Esophagus (tissue), 2 donors: ENCODE measurements at regions not wholly inside any gene's neighbourhood (a gene's known extent, or its start where the extent isn't known, plus 50 kb on each side); places are given as distances from the start of the nearest gene placed in this dataset.

Experiments used
- H3K27ac ChIP-seq, 2 donors: one replicate each; pipeline ENCODE4 v1.5.1; 2013; ENCODE audit warnings: low read depth in 2 of 2, mild to moderate bottlenecking in 2 of 2, inconsistent platforms in 1 of 2, low read length in 1 of 2, moderate library complexity in 1 of 2
- H3K27me3 ChIP-seq, 2 donors: one replicate each; pipeline ENCODE4 v1.6.1; 2013; ENCODE audit warnings: low read length in 2 of 2, control low read depth in 1 of 2, mild to moderate bottlenecking in 1 of 2; ENCODE audit not compliant: insufficient read depth in 2 of 2, control insufficient read depth in 1 of 2
- H3K36me3 ChIP-seq, 2 donors: one replicate each; pipeline ENCODE4 v1.6.1; 2013; ENCODE audit warnings: low read length in 1 of 2; ENCODE audit not compliant: control insufficient read depth in 2 of 2, insufficient read depth in 2 of 2
- H3K4me1 ChIP-seq, 2 donors: one replicate each; pipeline ENCODE4 v1.6.1; 2013; ENCODE audit warnings: low read length in 1 of 2; ENCODE audit not compliant: control insufficient read depth in 2 of 2, insufficient read depth in 2 of 2
- H3K4me3 ChIP-seq, 2 donors: one replicate each; pipeline ENCODE4 v1.5.1; 2013; ENCODE audit warnings: low read length in 2 of 2, mild to moderate bottlenecking in 2 of 2, low read depth in 1 of 2, moderate library complexity in 1 of 2
- H3K9me3 ChIP-seq, 2 donors: one replicate each; pipeline ENCODE4 v1.6.1; 2013; ENCODE audit warnings: mild to moderate bottlenecking in 2 of 2, low read depth in 1 of 2, low read length in 1 of 2, moderate library complexity in 1 of 2; ENCODE audit not compliant: control insufficient read depth in 2 of 2, insufficient read depth in 1 of 2
- WGBS, 2 donors: extraction: QIAGEN DNeasy Blood & Tissue Kit; methylation state at CpG; one replicate each; pipeline ENCODE4 v1.1.7; 2013; 5-methylcytosine and 5-hydroxymethylcytosine counted together
- donor health status: healthy with polysubstance abuse.
- donor health status: Bipolar disorder and iron deficiency.

DNA sequence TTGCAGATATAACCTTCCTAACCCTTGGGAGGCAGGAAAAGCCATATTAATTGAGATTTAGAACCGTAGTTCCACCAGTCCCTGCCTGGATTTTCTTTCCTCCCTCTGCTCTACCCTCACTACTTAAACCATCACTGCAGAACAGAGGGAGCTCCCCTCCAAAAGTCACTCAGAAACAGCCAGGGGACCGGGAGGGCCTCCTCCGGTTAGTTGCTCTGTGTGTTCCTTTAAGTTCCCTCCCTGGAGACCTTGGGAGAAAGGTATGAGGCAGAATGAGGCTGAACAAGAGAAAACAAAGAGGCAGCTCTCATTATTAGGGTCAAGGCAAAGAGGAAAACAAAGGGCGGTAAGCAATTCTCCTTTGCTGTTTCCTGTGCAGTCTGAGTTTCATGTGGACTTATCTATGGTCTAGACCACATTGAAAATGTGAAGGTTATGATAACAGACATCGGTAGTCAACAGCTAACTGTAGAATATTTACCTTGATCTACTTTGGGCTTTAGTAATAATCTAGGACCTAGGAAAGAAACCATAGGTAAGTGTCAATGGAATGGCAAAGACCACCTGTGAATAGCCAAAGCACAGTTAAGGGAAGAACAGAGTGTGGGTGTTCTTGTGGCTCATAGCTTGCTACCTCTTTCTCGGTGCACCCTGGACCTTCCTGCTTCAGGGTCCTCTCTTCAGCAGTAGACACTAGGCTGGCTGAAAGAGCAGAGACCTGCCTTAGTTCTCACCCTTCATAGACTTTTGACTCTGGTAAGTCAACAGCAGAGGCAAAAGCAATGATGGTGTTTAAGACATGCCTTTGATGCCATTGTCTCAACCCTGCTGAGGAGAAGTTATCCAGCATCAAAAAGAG is 250.9 kb upstream of the CITED2 start:
- Histone ChIP-seq H3K4me1 (no peaks in the 10 kb centered on the region), H3K27me3 (no peaks in the 10 kb centered on the region), H3K36me3 (no peaks in the 10 kb centered on the region), H3K27ac (no peak overlapping the region), H3K4me3 (no peak overlapping the region), H3K9me3 (no peaks in the 10 kb centered on the region)
- WGBS, 2 donors: 82 to 84% methylated on average over 6 of the region's 6 CpGs

DNA sequence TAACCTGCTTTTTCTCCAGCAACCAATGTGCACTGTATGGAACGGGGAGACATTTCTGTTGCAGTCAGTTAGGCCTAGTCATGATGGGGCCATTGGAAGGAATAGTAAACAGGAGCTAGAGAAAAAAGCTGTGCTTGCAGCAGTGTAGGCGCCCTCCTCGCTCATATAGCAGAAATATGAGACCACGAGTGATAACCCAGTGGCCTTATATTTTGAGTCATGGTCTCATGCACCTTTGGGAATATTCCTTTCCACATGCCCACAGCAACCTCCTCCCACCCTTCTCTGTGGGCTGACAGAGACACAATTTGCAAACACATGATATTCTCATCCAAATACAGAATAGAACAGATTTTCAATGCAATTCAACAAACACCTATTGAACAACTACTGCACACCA is 248.9 kb upstream of the CITED2 start:
- Histone ChIP-seq H3K4me1 (no peaks in the 10 kb centered on the region), H3K9me3 (no peaks in the 10 kb centered on the region), H3K27me3 (no peaks in the 10 kb centered on the region), H3K36me3 (no peaks in the 10 kb centered on the region), H3K27ac (no peak overlapping the region), H3K4me3 (no peak overlapping the region)
- 95 to 96% methylated on average over 4 of the region's 4 CpGs for WGBS, 2 donors

GRCh38 chr6:139613496-139613895 is 239.0 kb upstream of the CITED2 start:
- no peaks in the 10 kb centered on the region for H3K27me3 ChIP-seq
- 79 to 89% methylated on average over 1 of the region's 1 CpG for WGBS, 2 donors
- H3K36me3 ChIP-seq: no peaks in the 10 kb centered on the region
- no peak overlapping the region for H3K4me3 ChIP-seq
- no peaks in the 10 kb centered on the region for H3K4me1 ChIP-seq
- H3K9me3 ChIP-seq: no peaks in the 10 kb centered on the region
- H3K27ac ChIP-seq: no peak overlapping the region

GRCh38 chr6:139612135-139612465 is 237.7 kb upstream of the CITED2 start:
- Histone ChIP-seq H3K4me3 (no peak overlapping the region), H3K36me3 (no peaks in the 10 kb centered on the region), H3K27ac (no peak overlapping the region), H3K4me1 (no peaks in the 10 kb centered on the region), H3K27me3 (no peaks in the 10 kb centered on the region), H3K9me3 (no peaks in the 10 kb centered on the region)

GRCh38 chr6:139611327-139612134 is 237.1 kb upstream of the CITED2 start:
- H3K4me1 ChIP-seq: no peaks in the 10 kb centered on the region
- H3K36me3 ChIP-seq: no peaks in the 10 kb centered on the region
- H3K27me3 ChIP-seq: no peaks in the 10 kb centered on the region
- H3K4me3 ChIP-seq: no peak overlapping the region
- WGBS, 2 donors: 77 to 83% methylated on average over 8 of the region's 8 CpGs
- H3K27ac ChIP-seq: no peak overlapping the region
- no peaks in the 10 kb centered on the region for H3K9me3 ChIP-seq

DNA sequence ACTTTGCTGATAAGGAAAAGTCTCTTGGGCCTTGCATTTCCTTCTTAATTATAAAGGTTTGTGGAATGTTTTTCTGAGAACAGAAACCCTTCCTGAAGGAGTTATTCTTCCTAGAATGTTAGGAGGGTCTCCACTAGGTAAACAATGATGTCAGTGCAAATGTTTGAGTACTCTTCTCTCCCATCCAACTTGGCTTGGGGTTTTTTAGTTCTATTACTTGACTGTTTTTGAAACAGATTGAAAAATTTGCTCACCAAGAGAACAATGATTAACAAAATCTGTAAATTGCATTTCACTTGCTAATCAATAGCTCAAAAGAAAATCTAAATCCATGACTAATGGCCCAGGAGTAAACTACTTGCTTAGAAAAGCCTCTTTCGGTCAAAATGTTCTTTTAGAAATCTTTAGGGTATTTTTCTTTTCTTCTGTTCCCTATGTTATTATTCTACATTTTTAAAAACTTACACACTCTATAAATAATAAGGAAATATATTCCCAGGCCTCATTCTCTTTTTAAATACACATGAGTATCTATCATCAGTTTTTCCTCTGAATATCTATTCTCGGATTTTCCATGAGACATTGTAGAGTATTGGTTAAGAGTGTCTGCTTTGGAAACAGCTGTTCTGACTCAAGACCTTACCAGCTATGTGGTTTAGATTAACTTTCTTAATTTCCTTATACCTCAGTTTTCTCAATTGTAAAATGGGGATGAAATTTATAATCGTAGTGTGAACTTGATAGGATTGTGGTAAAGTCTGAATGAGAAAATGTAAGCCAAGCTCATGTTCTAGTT is 234.2 kb upstream of the CITED2 start:
- H3K36me3 ChIP-seq: no peaks in the 10 kb centered on the region
- 82 to 85% methylated on average over 3 of the region's 3 CpGs for WGBS, 2 donors
- no peaks in the 10 kb centered on the region for H3K4me1 ChIP-seq
- H3K27me3 ChIP-seq: no peaks in the 10 kb centered on the region
- no peak overlapping the region for H3K4me3 ChIP-seq
- no peak overlapping the region for H3K27ac ChIP-seq
- H3K9me3 ChIP-seq: no peaks in the 10 kb centered on the region

DNA sequence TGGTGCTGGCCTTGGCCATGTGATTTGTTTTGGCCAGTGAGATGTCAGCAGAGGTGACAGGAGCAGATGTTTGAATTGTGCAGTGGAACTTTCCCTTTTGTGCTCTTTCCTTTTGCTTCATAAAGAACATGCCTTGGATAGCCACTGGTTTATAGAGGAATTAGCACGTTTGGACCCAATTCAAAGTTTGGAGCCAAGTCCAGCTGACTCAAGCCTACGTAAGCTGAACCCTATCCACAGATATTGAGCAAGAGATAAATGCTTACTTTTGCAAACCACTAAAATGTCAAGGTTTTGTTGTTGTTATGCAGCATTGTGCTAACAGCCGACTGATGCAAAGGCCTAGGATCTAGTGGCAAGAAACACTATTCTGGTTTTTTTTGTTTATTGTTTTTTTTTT is 230.9 kb upstream of the CITED2 start:
- Histone ChIP-seq H3K9me3 (no peaks in the 10 kb centered on the region), H3K27me3 (no peaks in the 10 kb centered on the region), H3K4me1 (no peaks in the 10 kb centered on the region), H3K4me3 (no peak overlapping the region), H3K36me3 (no peaks in the 10 kb centered on the region), H3K27ac (no peak overlapping the region)
- WGBS, 2 donors: 57 to 67% methylated on average over 3 of the region's 3 CpGs

DNA sequence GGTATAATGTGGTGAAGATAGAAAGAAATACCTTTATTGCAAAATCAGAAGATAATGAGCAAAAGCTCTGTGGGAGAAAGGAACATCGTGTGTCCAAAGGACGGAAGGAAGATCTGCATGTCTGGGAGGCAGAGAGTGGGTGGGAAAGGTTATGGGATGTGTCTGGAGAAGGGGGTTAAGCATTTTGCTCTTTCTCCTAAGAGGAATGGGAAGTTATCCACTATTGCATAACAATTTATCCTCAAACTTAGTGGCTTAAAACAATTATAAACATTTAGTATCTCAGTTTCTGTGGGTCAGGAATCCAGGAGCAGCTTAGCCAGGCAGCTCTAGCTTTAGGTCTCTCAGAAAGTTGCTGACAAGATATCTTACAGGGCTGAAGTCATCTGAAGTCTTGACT is 229.1 kb upstream of the CITED2 start:
- Histone ChIP-seq H3K4me3 (no peak overlapping the region), H3K27me3 (no peaks in the 10 kb centered on the region), H3K36me3 (no peaks in the 10 kb centered on the region), H3K9me3 (no peaks in the 10 kb centered on the region), H3K27ac (no peak overlapping the region), H3K4me1 (no peaks in the 10 kb centered on the region)
- WGBS, 2 donors: 69 to 70% methylated on average over 2 of the region's 2 CpGs

DNA sequence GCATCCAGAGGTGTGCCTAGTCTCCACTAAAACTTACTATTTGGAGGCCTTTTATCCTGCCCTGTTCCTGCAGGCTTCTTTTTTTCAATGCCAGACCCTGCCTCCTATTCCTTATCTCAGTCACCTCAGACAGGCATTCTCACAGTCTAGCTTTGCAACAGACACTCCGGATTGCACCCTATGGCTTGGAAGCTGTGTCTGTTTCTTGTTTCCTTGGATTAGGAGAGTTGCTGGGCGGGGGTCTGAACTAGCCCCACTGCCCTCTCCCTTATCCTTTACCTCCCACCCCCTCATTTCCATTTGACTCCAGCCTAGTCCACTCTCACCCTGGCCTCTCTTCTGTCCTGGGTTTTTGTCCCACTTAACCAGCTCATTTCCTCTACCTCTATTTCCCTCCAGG is 228.1 kb upstream of the CITED2 start:
- Histone ChIP-seq H3K27me3 (no peaks in the 10 kb centered on the region), H3K27ac (no peak overlapping the region), H3K4me1 (no peaks in the 10 kb centered on the region), H3K36me3 (no peaks in the 10 kb centered on the region), H3K9me3 (no peaks in the 10 kb centered on the region), H3K4me3 (no peak overlapping the region)
- WGBS, 2 donors: 93 to 98% methylated on average over 2 of the region's 2 CpGs
